HepG2 (cell line): ENCODE measurements at regions not wholly inside any gene's neighbourhood (a gene's known extent, or its start where the extent isn't known, plus 50 kb on each side); places are given as distances from the start of the nearest gene placed in this dataset.

Source experiments
- ATAC-seq: fragments of 200-7000 bp; cut with Tn5 transposase; 3 replicates; pipeline ENCODE4 v1.9.1; 2020; ENCODE audit warnings: mild to moderate bottlenecking, moderate library complexity
- BruUV-seq: library from RNA; stranded (reverse); fragments of 400-500 nt; replicated peaks from 2 replicates; lab custom pipeline; 2021; lab: Mats Ljungman, UMichigan
- CTCF ChIA-PET: fragments of 300-600 bp; formaldehyde crosslinking; extraction: SDS; loops from one replicate; lab custom pipeline; 2021; ENCODE audit warnings: low total read pairs, inconsistent platforms, low intra/inter-chr PET ratio; lab: Yijun Ruan, JAX
- POLR2A ChIA-PET: fragments of 350-600 bp; sonication (Branson Sonifier 250); formaldehyde crosslinking; loops from one replicate; lab custom pipeline; 2020; ENCODE audit warnings: antibody characterized with exemption, inconsistent platforms; lab: Yijun Ruan, JAX
- DNase-seq: peaks from one replicate; pipeline ENCODE4 v3.0.0-alpha.2; 2015; ENCODE audit warnings: low spot score
- FAIRE-seq: peaks from 3 replicates; lab custom pipeline; 2011; peaks lifted over from hg19 to GRCh38; lab: Jason Lieb, UNC
- H2AFZ ChIP-seq: one replicate; pipeline ENCODE4 v1.6.1; 2011; ENCODE audit warnings: low read length, inconsistent platforms
- H3K27ac ChIP-seq: fragments of 300-600 bp; 3 replicates; pipeline ENCODE4 v1.8.0; 2011; ENCODE audit warnings: mixed run types, mild to moderate bottlenecking, mixed read lengths, low read length, inconsistent platforms; ENCODE audit not compliant: insufficient read depth; ENCODE audit errors: extremely low read length
- H3K27me3 ChIP-seq, 2 experiments: fragments of 200-600 bp in 1 of 2; 2 replicates in 1 of 2; 3 replicates in 1 of 2; pipeline versions ENCODE4 v1.6.0 to v1.8.0; 2011; ENCODE audit warnings: low read length in 2 of 2, mild to moderate bottlenecking in 2 of 2, moderate library complexity in 2 of 2, inconsistent platforms in 1 of 2; ENCODE audit not compliant: insufficient read depth in 2 of 2, control insufficient read depth in 1 of 2
- H3K36me3 ChIP-seq, 2 experiments: fragments of 200-600 bp in 1 of 2; replicated peaks in 1 of 2; 2 replicates in 1 of 2; 3 replicates in 1 of 2; pipeline versions ENCODE4 v1.5.1 to v1.8.0; 2011; ENCODE audit warnings: low read length in 2 of 2, inconsistent platforms in 1 of 2; ENCODE audit not compliant: insufficient read depth in 2 of 2, control insufficient read depth in 1 of 2
- H3K4me1 ChIP-seq: 2 replicates; pipeline ENCODE4 v1.5.1; 2012; ENCODE audit warnings: low read length, inconsistent platforms; ENCODE audit not compliant: insufficient read depth
- H3K4me2 ChIP-seq: 2 replicates; pipeline ENCODE4 v1.6.0; 2011; ENCODE audit warnings: low read depth, low read length, inconsistent platforms
- H3K4me3 ChIP-seq, 3 experiments: fragments of 200-600 bp in 1 of 3; sonication (generic), shearing (Covaris generic) in 1 of 3; replicated peaks in 1 of 3; 2 replicates each; pipeline ENCODE4 v1.5.1; 2011 to 2016; ENCODE audit warnings: low read length in 3 of 3, inconsistent platforms in 2 of 3, low read depth in 2 of 3, mild to moderate bottlenecking in 2 of 3, control low read depth in 1 of 3, mixed read lengths in 1 of 3; ENCODE audit not compliant: insufficient read depth in 1 of 3
- H3K79me2 ChIP-seq: one replicate; pipeline ENCODE4 v1.6.1; 2011; ENCODE audit warnings: low read length, inconsistent platforms; ENCODE audit not compliant: insufficient read depth
- H3K9ac ChIP-seq: 2 replicates; pipeline ENCODE4 v1.6.0; 2011; ENCODE audit warnings: mild to moderate bottlenecking, low read depth, low read length, inconsistent platforms; ENCODE audit not compliant: insufficient read depth
- H3K9me3 ChIP-seq: 2 replicates; pipeline ENCODE4 v1.5.1; 2012; ENCODE audit warnings: mild to moderate bottlenecking, low read length
- H4K20me1 ChIP-seq: 2 replicates; pipeline ENCODE4 v1.6.0; 2011; ENCODE audit warnings: inconsistent platforms, mild to moderate bottlenecking, low read length, moderate library complexity; ENCODE audit not compliant: insufficient read depth
- BCL6 ChIP-seq: IDR thresholded peaks from 2 replicates; pipeline ENCODE4 v1.6.1; 2016; ENCODE audit warnings: missing genetic modification reagents, missing compliant biosample characterization
- CHD2 ChIP-seq: IDR thresholded peaks from 2 replicates; pipeline ENCODE4 v1.6.1; 2011; ENCODE audit warnings: low read depth, low read length, improper control_type of control experiment
- GPN1 ChIP-seq: sonication (generic); formaldehyde crosslinking; IDR thresholded peaks from 2 replicates; pipeline ENCODE4 v1.5.1; 2020; ENCODE audit warnings: missing genetic modification reagents, borderline replicate concordance
- HMG20A ChIP-seq: IDR thresholded peaks from 2 replicates; pipeline ENCODE4 v1.6.1; 2016; ENCODE audit warnings: borderline replicate concordance
- MBNL3 ChIP-seq: fragments of 250-450 bp; sonication (Bioruptor Pico); conservative IDR thresholded peaks from 2 replicates; pipeline ENCODE4 v1.8.0; 2022; ENCODE audit warnings: mild to moderate bottlenecking, inconsistent platforms
- NCOR1 ChIP-seq: fragments of 200-600 bp; sonication (generic); IDR thresholded peaks from 2 replicates; pipeline ENCODE4 v1.7.0; 2017; ENCODE audit warnings: antibody characterized with exemption, low read length, borderline replicate concordance
- SOX6 ChIP-seq, 2 experiments: fragments of 450-650 bp in 1 of 2; sonication (generic) in 1 of 2; formaldehyde crosslinking in 1 of 2; IDR thresholded peaks; 2 replicates each; pipeline versions ENCODE4 v1.4.0 to v1.6.1; 2017 to 2020; ENCODE audit warnings: antibody characterized with exemption in 1 of 2, mild to moderate bottlenecking in 1 of 2, missing genetic modification reagents in 1 of 2
- TAF1 ChIP-seq: sonication (generic); formaldehyde crosslinking; IDR thresholded peaks from 2 replicates; pipeline ENCODE4 v1.4.0; 2020; ENCODE audit warnings: missing genetic modification reagents
- TOPORS ChIP-seq: sonication (generic); formaldehyde crosslinking; IDR thresholded peaks from 2 replicates; pipeline ENCODE4 v1.8.0; 2023; ENCODE audit warnings: mild to moderate bottlenecking, missing genetic modification reagents
- YY1 ChIP-seq: IDR thresholded peaks from 2 replicates; pipeline ENCODE4 v1.6.1; 2011; ENCODE audit warnings: low read length, low read depth, moderate library complexity, mild to moderate bottlenecking; ENCODE audit not compliant: insufficient read depth, insufficient replicate concordance
- ZBTB3 ChIP-seq: sonication (generic); formaldehyde crosslinking; IDR thresholded peaks from 2 replicates; pipeline ENCODE4 v1.4.0; 2020; ENCODE audit warnings: low read depth, mild to moderate bottlenecking, moderate library complexity, missing genetic modification reagents, borderline replicate concordance
- ZNF780A ChIP-seq: sonication (generic); formaldehyde crosslinking; IDR thresholded peaks from 2 replicates; pipeline ENCODE4 v1.8.0; 2022; ENCODE audit warnings: mild to moderate bottlenecking, missing genetic modification reagents, moderate library complexity
- ZSCAN21 ChIP-seq: sonication (generic); formaldehyde crosslinking; IDR thresholded peaks from 2 replicates; pipeline ENCODE4 v1.8.0; 2022; ENCODE audit warnings: mild to moderate bottlenecking, missing genetic modification reagents, moderate library complexity, borderline replicate concordance
- ZSCAN9 ChIP-seq: IDR thresholded peaks from 2 replicates; pipeline ENCODE4 v1.6.1; 2016; ENCODE audit warnings: borderline replicate concordance
- WGBS: methylation state at CpG from one replicate; pipeline ENCODE4 v1.1.6; 2017; ENCODE audit warnings: low lambda C conversion rate; 5-methylcytosine and 5-hydroxymethylcytosine counted together
- in situ Hi-C: cut with HindIII; loops from 2 replicates; pipeline ENCODE4 v1.10.0; 2017; ENCODE audit warnings: low pct_unique_long_range_greater_than_20kb; ENCODE audit not compliant: extremely low pct_ligation_motif_present
- intact Hi-C: fragments of 100-400 bp; cut with micrococcal nuclease; formaldehyde crosslinking; loops from one replicate; pipeline ENCODE4 v1.10.0; 2022; ENCODE audit not compliant: unreplicated experiment
- TF ChIP-seq, protein P1 (sequence below): sonication (generic); formaldehyde crosslinking; IDR thresholded peaks from 2 replicates; pipeline ENCODE4 v1.4.0; 2020; ENCODE audit warnings: mild to moderate bottlenecking, missing genetic modification reagents
- TF ChIP-seq, protein P2 (sequence below): sonication (generic); formaldehyde crosslinking; IDR thresholded peaks from 2 replicates; pipeline ENCODE4 v1.4.0; 2020; ENCODE audit warnings: missing genetic modification reagents
- TF ChIP-seq, protein P3 (sequence below): IDR thresholded peaks from 2 replicates; pipeline ENCODE4 v1.6.1; 2012; ENCODE audit warnings: low read length, improper control_type of control experiment

DNA sequence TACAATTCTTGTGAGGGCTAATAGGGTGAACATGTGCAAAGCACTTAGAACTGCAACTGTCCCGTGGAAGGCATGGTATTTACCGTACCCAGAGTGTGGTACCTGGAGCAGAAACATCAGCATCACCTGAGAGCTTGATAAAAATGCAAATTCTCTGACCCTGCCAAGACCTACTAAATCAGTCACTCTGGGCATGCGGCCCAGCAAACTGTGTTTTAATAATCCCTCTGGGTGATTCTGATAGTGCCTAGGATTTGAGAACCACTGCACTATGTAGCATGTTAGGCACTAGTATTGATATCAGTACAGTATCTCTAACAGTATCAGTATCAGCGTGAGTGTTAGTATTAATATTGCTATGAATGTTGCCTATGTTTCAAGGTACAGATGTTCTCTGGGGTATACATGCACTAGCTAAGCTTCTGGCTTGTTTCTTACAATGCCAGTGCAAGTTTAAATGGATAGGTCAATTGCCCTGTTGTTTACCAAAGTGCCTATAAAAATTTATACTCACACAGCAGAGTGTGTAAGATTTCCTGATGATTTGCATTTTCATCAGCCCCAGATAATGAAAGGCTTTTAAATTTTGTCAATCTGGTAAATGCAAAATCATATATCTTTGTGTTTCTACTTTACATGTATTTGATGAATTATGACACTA, 354.0 kb downstream of the HS3ST1 start:
- WGBS, result 0% methylated on average over 4 of the region's 4 CpGs
- BruUV-seq, result no TSS peak
- no peak for TF ChIP-seq ZNF780A (CRISPR knock-in tag)
- TF ChIP-seq BCL6, result no peak
- no peak for TF ChIP-seq GPN1 (CRISPR knock-in tag)
- no peak for TF ChIP-seq MBNL3 (CRISPR knock-in tag)
- no peak for TF ChIP-seq ZSCAN21 (CRISPR knock-in tag)
- TF ChIP-seq, protein P1, sequence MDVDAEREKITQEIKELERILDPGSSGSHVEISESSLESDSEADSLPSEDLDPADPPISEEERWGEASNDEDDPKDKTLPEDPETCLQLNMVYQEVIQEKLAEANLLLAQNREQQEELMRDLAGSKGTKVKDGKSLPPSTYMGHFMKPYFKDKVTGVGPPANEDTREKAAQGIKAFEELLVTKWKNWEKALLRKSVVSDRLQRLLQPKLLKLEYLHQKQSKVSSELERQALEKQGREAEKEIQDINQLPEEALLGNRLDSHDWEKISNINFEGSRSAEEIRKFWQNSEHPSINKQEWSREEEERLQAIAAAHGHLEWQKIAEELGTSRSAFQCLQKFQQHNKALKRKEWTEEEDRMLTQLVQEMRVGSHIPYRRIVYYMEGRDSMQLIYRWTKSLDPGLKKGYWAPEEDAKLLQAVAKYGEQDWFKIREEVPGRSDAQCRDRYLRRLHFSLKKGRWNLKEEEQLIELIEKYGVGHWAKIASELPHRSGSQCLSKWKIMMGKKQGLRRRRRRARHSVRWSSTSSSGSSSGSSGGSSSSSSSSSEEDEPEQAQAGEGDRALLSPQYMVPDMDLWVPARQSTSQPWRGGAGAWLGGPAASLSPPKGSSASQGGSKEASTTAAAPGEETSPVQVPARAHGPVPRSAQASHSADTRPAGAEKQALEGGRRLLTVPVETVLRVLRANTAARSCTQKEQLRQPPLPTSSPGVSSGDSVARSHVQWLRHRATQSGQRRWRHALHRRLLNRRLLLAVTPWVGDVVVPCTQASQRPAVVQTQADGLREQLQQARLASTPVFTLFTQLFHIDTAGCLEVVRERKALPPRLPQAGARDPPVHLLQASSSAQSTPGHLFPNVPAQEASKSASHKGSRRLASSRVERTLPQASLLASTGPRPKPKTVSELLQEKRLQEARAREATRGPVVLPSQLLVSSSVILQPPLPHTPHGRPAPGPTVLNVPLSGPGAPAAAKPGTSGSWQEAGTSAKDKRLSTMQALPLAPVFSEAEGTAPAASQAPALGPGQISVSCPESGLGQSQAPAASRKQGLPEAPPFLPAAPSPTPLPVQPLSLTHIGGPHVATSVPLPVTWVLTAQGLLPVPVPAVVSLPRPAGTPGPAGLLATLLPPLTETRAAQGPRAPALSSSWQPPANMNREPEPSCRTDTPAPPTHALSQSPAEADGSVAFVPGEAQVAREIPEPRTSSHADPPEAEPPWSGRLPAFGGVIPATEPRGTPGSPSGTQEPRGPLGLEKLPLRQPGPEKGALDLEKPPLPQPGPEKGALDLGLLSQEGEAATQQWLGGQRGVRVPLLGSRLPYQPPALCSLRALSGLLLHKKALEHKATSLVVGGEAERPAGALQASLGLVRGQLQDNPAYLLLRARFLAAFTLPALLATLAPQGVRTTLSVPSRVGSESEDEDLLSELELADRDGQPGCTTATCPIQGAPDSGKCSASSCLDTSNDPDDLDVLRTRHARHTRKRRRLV, result no peak
- no peak for TF ChIP-seq TAF1
- no peak for TF ChIP-seq HMG20A (CRISPR knock-in tag)
- no peak for TF ChIP-seq TOPORS (CRISPR knock-in tag)
- no peak for TF ChIP-seq ZSCAN9 (CRISPR knock-in tag)
- TF ChIP-seq NCOR1, result no peak
- TF ChIP-seq, protein P2, sequence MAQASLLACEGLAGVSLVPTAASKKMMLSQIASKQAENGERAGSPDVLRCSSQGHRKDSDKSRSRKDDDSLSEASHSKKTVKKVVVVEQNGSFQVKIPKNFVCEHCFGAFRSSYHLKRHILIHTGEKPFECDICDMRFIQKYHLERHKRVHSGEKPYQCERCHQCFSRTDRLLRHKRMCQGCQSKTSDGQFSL (CRISPR knock-in tag), result no peak
- no peak for TF ChIP-seq CHD2
- TF ChIP-seq, protein P3, sequence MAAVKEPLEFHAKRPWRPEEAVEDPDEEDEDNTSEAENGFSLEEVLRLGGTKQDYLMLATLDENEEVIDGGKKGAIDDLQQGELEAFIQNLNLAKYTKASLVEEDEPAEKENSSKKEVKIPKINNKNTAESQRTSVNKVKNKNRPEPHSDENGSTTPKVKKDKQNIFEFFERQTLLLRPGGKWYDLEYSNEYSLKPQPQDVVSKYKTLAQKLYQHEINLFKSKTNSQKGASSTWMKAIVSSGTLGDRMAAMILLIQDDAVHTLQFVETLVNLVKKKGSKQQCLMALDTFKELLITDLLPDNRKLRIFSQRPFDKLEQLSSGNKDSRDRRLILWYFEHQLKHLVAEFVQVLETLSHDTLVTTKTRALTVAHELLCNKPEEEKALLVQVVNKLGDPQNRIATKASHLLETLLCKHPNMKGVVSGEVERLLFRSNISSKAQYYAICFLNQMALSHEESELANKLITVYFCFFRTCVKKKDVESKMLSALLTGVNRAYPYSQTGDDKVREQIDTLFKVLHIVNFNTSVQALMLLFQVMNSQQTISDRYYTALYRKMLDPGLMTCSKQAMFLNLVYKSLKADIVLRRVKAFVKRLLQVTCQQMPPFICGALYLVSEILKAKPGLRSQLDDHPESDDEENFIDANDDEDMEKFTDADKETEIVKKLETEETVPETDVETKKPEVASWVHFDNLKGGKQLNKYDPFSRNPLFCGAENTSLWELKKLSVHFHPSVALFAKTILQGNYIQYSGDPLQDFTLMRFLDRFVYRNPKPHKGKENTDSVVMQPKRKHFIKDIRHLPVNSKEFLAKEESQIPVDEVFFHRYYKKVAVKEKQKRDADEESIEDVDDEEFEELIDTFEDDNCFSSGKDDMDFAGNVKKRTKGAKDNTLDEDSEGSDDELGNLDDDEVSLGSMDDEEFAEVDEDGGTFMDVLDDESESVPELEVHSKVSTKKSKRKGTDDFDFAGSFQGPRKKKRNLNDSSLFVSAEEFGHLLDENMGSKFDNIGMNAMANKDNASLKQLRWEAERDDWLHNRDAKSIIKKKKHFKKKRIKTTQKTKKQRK, result no peak
- no peak for TF ChIP-seq SOX6 (IDR thresholded peaks at IDR 0.05)
- TF ChIP-seq SOX6 (CRISPR knock-in tag; IDR thresholded peaks at IDR 0.05), result no peak
- no peak for TF ChIP-seq ZBTB3 (CRISPR knock-in tag)
- TF ChIP-seq YY1, result no peak

More for the DNA sequence above, 354.0 kb downstream of the HS3ST1 start:
- Histone ChIP-seq H3K36me3 (no peaks in the 10 kb centered on the region), H4K20me1 (no peaks in the 10 kb centered on the region), H2AFZ (no peak overlapping the region), H3K9ac (no peak overlapping the region), H3K27ac (no peak overlapping the region), H3K4me3 (no peak overlapping the region), H3K4me1 (no peaks in the 10 kb centered on the region), H3K79me2 (no peaks in the 10 kb centered on the region), H3K9me3 (no peaks in the 10 kb centered on the region), H3K27me3 (no peaks in the 10 kb centered on the region), H3K4me2 (no peak overlapping the region)
- intact Hi-C loops, result no loop called here
- DNase-seq, result no peak
- POLR2A ChIA-PET, result no interaction called here
- no peak for ATAC-seq
- FAIRE-seq, result no peak
- in situ Hi-C loops, result no loop called here
- CTCF ChIA-PET, result no interaction called here
